ENCODE measurements at regions not wholly inside any gene's neighbourhood (a gene's known extent, or its start where the extent isn't known, plus 50 kb on each side); places are given as distances from the start of the nearest gene placed in this dataset.

DNA sequence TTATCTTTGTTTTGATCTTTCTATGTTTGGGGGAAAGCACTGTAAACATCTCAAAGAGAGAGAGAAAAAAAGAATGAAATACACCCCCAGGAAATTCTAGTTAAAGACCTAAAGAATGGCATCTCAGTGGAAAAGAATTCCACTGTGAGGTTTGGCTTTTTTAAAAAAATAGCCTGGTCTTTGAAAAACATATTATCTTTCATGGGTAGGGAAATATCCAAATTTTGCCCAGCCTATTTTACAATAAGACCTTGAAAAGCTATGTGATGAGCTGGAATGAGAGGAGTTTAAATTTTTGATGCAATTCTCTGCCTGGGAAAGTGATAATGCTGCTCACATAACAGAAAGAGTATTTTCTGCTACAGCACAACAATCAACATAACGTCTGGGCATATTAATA is 348.1 kb upstream of the WWC1 start:
- TF ChIP-seq CTCF (IDR thresholded peaks at IDR 0.05; ENCODE audit: poor library complexity, severe bottlenecking), result no peak
- no peak for DNase-seq (ENCODE audit: low spot score)
- peaks cover 20% of the 10 kb centered on the region for H3K4me1 ChIP-seq (ENCODE audit: insufficient read depth, poor library complexity, severe bottlenecking)
- H3K27ac ChIP-seq (ENCODE audit: poor library complexity, severe bottlenecking), result no peak overlapping the region
- H3K36me3 ChIP-seq (ENCODE audit: low read depth), result no peaks in the 10 kb centered on the region
- H3K4me3 ChIP-seq (ENCODE audit: severe bottlenecking), result no peak overlapping the region
- ATAC-seq (ENCODE audit: low read depth), result no peak
- no peaks in the 10 kb centered on the region for H3K27me3 ChIP-seq (ENCODE audit: insufficient read depth, poor library complexity, severe bottlenecking)
- no peaks in the 10 kb centered on the region for H3K9me3 ChIP-seq (ENCODE audit: severe bottlenecking)

DNA sequence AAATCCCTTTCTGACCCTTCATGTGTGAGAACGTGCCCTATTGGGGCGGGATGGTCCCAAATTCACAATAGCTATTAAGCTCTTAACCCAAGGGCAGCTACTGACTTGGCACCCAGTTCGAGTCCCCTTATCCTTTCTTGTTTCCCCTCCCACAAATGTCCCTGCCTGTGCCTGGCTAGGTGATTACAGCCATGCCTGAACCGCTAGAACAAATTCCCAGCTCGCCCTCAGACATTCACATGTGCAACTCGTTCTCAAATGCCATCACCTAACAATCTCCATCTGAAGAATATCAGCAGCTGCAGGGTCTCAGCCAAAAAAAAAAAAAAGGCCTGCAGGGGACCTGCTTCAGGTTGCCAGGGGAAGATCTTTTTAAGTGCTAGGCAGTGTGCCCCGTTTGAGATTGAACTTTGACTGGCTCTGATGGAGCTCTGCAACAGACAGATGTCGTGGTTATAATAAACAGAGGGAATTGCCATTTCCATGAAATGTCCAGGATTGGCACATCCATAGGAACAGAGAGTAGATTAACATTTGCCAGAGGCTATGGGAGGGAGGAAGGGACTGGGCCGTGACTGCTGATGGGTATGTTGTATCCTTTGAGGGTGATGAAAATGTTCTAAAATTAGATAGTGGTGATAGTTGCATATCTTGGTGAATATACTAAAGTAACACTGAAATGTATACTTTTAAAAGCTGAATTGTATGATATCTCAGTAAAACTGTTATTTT is 347.2 kb upstream of the WWC1 start:
- ATAC-seq (ENCODE audit: low read depth), result no peak
- Histone ChIP-seq H3K36me3 (ENCODE audit: low read depth) (no peaks in the 10 kb centered on the region), H3K4me3 (ENCODE audit: severe bottlenecking) (no peak overlapping the region), H3K27me3 (ENCODE audit: insufficient read depth, poor library complexity, severe bottlenecking) (no peaks in the 10 kb centered on the region), H3K9me3 (ENCODE audit: severe bottlenecking) (no peaks in the 10 kb centered on the region), H3K4me1 (ENCODE audit: insufficient read depth, poor library complexity, severe bottlenecking) (peaks cover 20% of the 10 kb centered on the region), H3K27ac (ENCODE audit: poor library complexity, severe bottlenecking) (peak overlapping the region; percentile 88)
- TF ChIP-seq CTCF (IDR thresholded peaks at IDR 0.05; ENCODE audit: poor library complexity, severe bottlenecking), result no peak
- no peak for DNase-seq (ENCODE audit: low spot score)

DNA sequence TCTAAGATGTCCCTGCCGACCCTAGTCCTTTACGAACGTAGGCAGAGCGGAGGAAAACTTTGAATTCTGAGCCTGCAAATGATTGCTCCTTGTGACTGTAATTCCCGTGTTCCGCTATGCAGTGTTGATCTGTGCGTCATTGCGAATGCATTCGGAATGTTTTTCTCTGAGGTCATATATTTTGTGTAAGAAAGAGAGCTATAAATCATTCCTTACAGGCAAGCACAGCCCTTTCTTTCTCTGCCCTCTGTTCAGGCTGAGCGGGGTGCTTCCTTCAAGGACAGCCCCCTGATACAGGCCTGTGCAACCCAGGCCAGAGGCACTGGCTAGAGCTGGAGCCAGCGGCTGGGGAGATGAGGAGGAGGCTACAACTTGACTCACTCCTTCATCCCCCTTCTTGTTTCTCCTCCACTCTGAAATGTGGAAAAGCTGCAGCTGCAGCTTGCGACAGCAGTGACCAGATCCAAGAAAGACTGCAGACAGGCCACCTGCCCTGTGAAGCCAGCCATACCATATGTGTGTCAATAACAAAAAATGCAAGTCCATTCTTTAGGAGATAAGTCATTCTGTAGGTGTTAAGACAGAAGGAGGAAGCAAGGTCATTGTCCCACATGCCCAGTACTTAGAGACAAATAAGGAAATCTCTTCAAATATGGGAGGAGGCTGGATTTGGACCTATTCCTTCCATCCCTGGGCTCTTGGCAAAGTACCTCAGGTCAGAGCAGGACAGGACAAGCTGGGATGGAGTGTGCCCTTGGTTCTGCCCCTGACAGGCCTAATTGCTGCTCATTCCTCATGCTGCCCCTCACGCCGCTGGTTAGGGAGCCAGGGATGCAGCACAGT is 345.7 kb upstream of the WWC1 start:
- Histone ChIP-seq H3K4me3 (ENCODE audit: severe bottlenecking) (no peak overlapping the region), H3K4me1 (ENCODE audit: insufficient read depth, poor library complexity, severe bottlenecking) (peaks cover 27% of the 10 kb centered on the region), H3K9me3 (ENCODE audit: severe bottlenecking) (no peaks in the 10 kb centered on the region), H3K27ac (ENCODE audit: poor library complexity, severe bottlenecking) (peak overlapping the region; percentile 88), H3K36me3 (ENCODE audit: low read depth) (no peaks in the 10 kb centered on the region), H3K27me3 (ENCODE audit: insufficient read depth, poor library complexity, severe bottlenecking) (no peaks in the 10 kb centered on the region)
- ATAC-seq (ENCODE audit: low read depth) (peak; percentile 89), DNase-seq (ENCODE audit: low spot score) (peak; percentile 78)
- TF ChIP-seq CTCF (IDR thresholded peaks at IDR 0.05; ENCODE audit: poor library complexity, severe bottlenecking), result no peak

- no peaks in the 10 kb centered on the region for H3K27me3 ChIP-seq (ENCODE audit: insufficient read depth, poor library complexity, severe bottlenecking)
Observed at GRCh38 chr5:167947306-167947705, 344.1 kb upstream of the WWC1 start.

More at GRCh38 chr5:167947306-167947705, 344.1 kb upstream of the WWC1 start:
- no peak for TF ChIP-seq CTCF (IDR thresholded peaks at IDR 0.05; ENCODE audit: poor library complexity, severe bottlenecking)
- H3K9me3 ChIP-seq (ENCODE audit: severe bottlenecking), result no peaks in the 10 kb centered on the region
- H3K4me1 ChIP-seq (ENCODE audit: insufficient read depth, poor library complexity, severe bottlenecking), result peaks cover 29% of the 10 kb centered on the region
- H3K4me3 ChIP-seq (ENCODE audit: severe bottlenecking), result no peak overlapping the region
- peak overlapping the region; percentile 88 for H3K27ac ChIP-seq (ENCODE audit: poor library complexity, severe bottlenecking)
- no peaks in the 10 kb centered on the region for H3K36me3 ChIP-seq (ENCODE audit: low read depth)
- ATAC-seq (ENCODE audit: low read depth) (no peak), DNase-seq (ENCODE audit: low spot score) (no peak)
